Stimulated activated naive B cell treated with anti-CD40 and anti-IgM and Interleukin-4, amounts not matched to agents 10 μg/mL and 1 μg/mL and 100 μg/mL, for 72 hours (primary cell): ENCODE measurements at regions not wholly inside any gene's neighbourhood (a gene's known extent, or its start where the extent isn't known, plus 50 kb on each side); places are given as distances from the start of the nearest gene placed in this dataset.
A peak's percentile ranks its signal among the peaks of the same experiment; 100 is the strongest.
"Not testable (repeated sequence)": the region's sequence is repeated elsewhere in the genome, so short reads cannot be mapped to it uniquely, and the experiment has no call there.

Source experiments
- ATAC-seq, 2 donors: fragments of 150-1000 bp; cut with Tn5 transposase; replicated peaks; 2 replicates each; pipeline ENCODE4 v1.10.0; 2021; ENCODE audit warnings: moderate library complexity in 1 of 2
- DNase-seq: peaks from one replicate; pipeline ENCODE4 v3.0.0; 2021
- H3K27ac Mint-ChIP-seq: one replicate; pipeline ENCODE4 v1.8.0; 2022; ENCODE audit warnings: mild to moderate bottlenecking, mixed read lengths
- H3K27me3 Mint-ChIP-seq, 2 donors: one replicate each; pipeline ENCODE4 v1.8.0; 2022; ENCODE audit warnings: mixed read lengths in 2 of 2
- H3K36me3 Mint-ChIP-seq, 2 donors: one replicate each; pipeline ENCODE4 v1.8.0; 2022; ENCODE audit warnings: mixed read lengths in 2 of 2, mild to moderate bottlenecking in 1 of 2
- H3K4me1 Mint-ChIP-seq, 2 donors: one replicate each; pipeline ENCODE4 v1.8.0; 2022; ENCODE audit warnings: mixed read lengths in 2 of 2, mild to moderate bottlenecking in 1 of 2
- H3K4me3 Mint-ChIP-seq, 2 donors: one replicate each; pipeline ENCODE4 v1.8.0; 2022; ENCODE audit warnings: mild to moderate bottlenecking in 2 of 2, mixed read lengths in 2 of 2, moderate library complexity in 1 of 2
- H3K9me3 Mint-ChIP-seq, 2 donors: one replicate each; pipeline ENCODE4 v1.8.0; 2022; ENCODE audit warnings: mixed read lengths in 2 of 2, mild to moderate bottlenecking in 1 of 2

GRCh38 chr21:23837564-23837963 is 1769.7 kb downstream of the MRPL39 start:
- Mint-ChIP-seq H3K36me3 (peaks cover 5 to 10% of the 10 kb centered on the region in 2 donors), H3K27me3 (no peaks in the 10 kb centered on the region), H3K9me3 (peaks cover 10 to 11% of the 10 kb centered on the region in 2 donors), H3K4me1 (peaks cover 0 to 10% of the 10 kb centered on the region in 2 donors), H3K4me3 (no peak overlapping the region), H3K27ac (no peak overlapping the region)
- no peak for DNase-seq
- no peak for ATAC-seq

- Mint-ChIP-seq H3K9me3 (peaks cover 0 to 5% of the 10 kb centered on the region in 2 donors), H3K27ac (no peak overlapping the region), H3K4me1 (no peaks in the 10 kb centered on the region), H3K36me3 (no peaks in the 10 kb centered on the region), H3K27me3 (no peaks in the 10 kb centered on the region), H3K4me3 (no peak overlapping the region)
- DNase-seq = no peak
- peak in 1 of 2 donors; percentile 41 for ATAC-seq
Observed at GRCh38 chr21:23822760-23823159, 1784.5 kb downstream of the MRPL39 start.

- ATAC-seq (no peak), DNase-seq (no peak)
- no peaks in the 10 kb centered on the region for H3K36me3 Mint-ChIP-seq
- peaks cover 0 to 5% of the 10 kb centered on the region in 2 donors for H3K27me3 Mint-ChIP-seq
- peaks cover 0 to 2% of the 10 kb centered on the region in 2 donors for H3K9me3 Mint-ChIP-seq
- H3K4me3 Mint-ChIP-seq = no peak overlapping the region
- H3K4me1 Mint-ChIP-seq = peaks cover 4 to 5% of the 10 kb centered on the region in 2 donors
- H3K27ac Mint-ChIP-seq = no peak overlapping the region
Observed at GRCh38 chr21:23817337-23817736, 1789.9 kb downstream of the MRPL39 start.

DNA sequence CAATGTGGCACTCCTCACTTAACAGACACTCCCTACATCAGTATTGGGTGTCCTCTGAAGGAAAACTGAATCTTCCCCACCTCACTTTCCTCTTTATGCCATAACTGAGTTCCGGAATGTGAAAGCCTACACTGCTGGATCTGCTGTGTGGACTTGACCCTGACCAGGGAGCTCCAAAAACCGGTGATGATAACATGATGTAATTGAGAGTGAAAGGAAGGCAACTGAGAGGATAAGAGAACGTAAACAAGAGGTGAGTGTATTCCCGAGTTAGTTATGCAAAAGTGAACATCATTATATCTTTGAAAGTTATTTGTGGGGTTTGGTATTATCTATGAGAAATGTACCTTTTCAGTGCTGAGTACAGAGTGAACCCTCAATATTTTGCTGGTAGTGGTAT is 1794.8 kb downstream of the MRPL39 start:
- Mint-ChIP-seq H3K4me1 (peaks cover 11 to 17% of the 10 kb centered on the region in 2 donors), H3K4me3 (no peak overlapping the region), H3K36me3 (no peaks in the 10 kb centered on the region), H3K9me3 (peaks cover 0 to 4% of the 10 kb centered on the region in 2 donors), H3K27me3 (peaks cover 0 to 5% of the 10 kb centered on the region in 2 donors), H3K27ac (no peak overlapping the region)
- DNase-seq (no peak), ATAC-seq (no peak)

DNA sequence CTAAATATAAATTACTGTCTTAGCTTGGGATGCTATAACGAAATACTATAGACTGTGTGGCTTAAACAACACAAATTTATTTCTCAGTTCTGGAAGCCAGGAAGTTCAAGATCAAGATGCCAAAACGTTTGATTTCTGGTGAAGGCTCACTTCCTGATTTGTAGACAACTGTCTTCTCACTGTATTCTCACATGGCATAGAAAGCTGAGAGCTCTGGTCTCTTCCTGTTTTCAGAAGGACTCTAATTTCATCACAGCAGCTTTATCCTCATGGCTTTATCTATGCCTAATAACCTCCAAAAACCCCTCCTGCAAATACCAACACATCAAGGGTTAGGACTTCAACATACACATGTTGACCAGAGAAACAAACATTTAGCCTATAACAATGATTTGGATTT is 1795.5 kb downstream of the MRPL39 start:
- H3K4me3 Mint-ChIP-seq = no peak overlapping the region
- ATAC-seq (peak; percentile 98 to 99), DNase-seq (peak; percentile 4)
- peaks cover 0 to 2% of the 10 kb centered on the region in 2 donors for H3K36me3 Mint-ChIP-seq
- H3K9me3 Mint-ChIP-seq = peaks cover 0 to 4% of the 10 kb centered on the region in 2 donors
- no peak overlapping the region for H3K27ac Mint-ChIP-seq
- peaks cover 0 to 5% of the 10 kb centered on the region in 2 donors for H3K27me3 Mint-ChIP-seq
- H3K4me1 Mint-ChIP-seq = peaks cover 11 to 17% of the 10 kb centered on the region in 2 donors

DNA sequence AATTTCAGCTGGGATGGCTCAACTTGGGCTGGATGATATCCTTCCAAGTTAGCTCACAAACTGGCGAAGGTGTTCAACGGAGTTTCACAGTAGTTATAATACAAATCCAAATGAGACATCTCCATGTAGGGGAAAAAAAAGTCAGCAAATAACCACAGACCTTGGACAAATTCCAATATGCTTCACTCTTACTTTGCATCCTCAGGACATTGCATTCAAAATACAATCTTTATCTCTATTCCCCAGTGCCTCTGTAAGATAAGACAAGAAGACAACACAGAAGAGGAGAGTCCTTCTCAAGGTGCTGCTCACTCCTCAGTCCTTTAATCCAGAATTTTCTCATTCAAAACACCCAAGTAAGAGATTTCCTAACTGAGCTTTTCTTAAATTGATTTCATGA is 1797.7 kb downstream of the MRPL39 start:
- DNase-seq (no peak), ATAC-seq (no peak)
- Mint-ChIP-seq H3K4me1 (peaks cover 11 to 17% of the 10 kb centered on the region in 2 donors), H3K27me3 (no peaks in the 10 kb centered on the region), H3K36me3 (peaks cover 0 to 4% of the 10 kb centered on the region in 2 donors), H3K4me3 (no peak overlapping the region), H3K9me3 (peaks cover 0 to 4% of the 10 kb centered on the region in 2 donors), H3K27ac (no peak overlapping the region)

DNA sequence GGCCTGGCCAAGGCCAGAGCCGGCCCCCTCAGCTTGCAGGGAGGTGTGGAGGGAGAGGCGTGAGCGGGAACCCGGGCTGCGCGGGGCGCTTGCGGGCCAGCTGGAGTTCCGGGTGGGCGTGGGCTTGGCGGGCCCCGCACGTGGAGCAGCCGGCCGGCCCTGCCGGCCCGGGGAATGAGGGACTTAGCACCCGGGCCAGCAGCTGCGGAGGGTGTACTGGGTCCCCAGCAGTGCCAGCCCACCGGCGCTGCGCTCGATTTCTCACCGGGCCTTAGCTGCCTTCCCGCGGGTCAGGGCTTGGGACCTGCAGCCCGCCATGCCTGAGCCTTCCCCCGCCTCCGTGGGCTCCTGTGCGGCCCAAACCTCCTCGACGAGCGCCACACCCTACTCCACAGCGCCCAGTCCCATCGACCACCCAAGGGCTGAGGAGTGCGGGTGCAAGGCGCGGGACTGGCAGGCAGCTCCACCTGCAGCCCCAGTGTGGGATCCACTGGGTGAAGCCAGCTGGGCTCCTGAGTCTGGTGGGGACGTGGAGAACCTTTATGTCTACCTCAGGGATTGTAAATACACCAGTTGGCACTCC is 1800.2 kb downstream of the MRPL39 start:
- not testable (repeated sequence) for H3K4me3 Mint-ChIP-seq, H3K27ac Mint-ChIP-seq, ATAC-seq, H3K4me1 Mint-ChIP-seq, H3K27me3 Mint-ChIP-seq, H3K9me3 Mint-ChIP-seq, DNase-seq, H3K36me3 Mint-ChIP-seq

DNA sequence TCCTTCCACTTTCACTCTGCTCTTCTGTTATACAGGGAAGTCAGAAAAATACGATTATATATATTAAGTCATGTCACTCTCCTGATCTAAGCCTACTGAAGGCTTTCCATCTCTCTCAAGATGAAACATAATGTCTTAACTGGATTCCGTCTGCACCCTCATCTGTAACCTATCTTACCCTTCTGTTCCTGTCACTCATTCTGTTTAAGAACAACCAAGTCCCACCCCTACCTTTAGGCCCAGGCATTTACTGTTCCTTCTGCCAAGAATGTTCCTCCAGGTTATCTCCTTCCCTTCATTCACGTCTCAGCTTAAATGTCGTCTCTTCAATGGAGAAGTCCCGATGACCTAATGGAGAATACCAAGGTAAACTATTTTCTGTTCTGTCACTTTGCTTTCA is 1802.4 kb downstream of the MRPL39 start:
- H3K4me1 Mint-ChIP-seq = peaks cover 0 to 6% of the 10 kb centered on the region in 2 donors
- peaks cover 3 to 11% of the 10 kb centered on the region in 2 donors for H3K36me3 Mint-ChIP-seq
- no peak overlapping the region for H3K27ac Mint-ChIP-seq
- H3K4me3 Mint-ChIP-seq = no peak overlapping the region
- no peak for ATAC-seq
- H3K27me3 Mint-ChIP-seq = no peaks in the 10 kb centered on the region
- no peak for DNase-seq
- H3K9me3 Mint-ChIP-seq = peaks cover 6 to 15% of the 10 kb centered on the region in 2 donors

DNA sequence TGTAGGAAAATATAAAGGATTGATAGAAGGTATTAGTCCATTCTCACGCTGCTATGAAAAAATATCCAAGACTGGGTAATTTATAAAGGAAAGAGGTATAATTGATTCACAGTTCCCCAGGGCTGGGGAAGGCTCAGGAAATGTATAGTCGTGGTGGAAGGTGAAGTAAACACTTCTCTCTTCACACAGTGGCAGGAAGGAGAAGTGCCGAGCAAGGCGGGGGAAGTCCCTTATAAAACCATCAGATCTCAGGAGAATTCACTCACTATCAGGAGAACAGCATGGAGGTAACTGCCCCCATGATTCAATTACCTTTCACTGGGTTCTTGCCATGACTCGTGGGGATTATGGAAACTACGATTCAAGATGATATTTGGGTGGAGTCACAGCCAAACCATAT is 1806.0 kb downstream of the MRPL39 start:
- ATAC-seq = peak; percentile 85 to 86
- H3K27ac Mint-ChIP-seq = no peak overlapping the region
- H3K4me3 Mint-ChIP-seq = no peak overlapping the region

DNA sequence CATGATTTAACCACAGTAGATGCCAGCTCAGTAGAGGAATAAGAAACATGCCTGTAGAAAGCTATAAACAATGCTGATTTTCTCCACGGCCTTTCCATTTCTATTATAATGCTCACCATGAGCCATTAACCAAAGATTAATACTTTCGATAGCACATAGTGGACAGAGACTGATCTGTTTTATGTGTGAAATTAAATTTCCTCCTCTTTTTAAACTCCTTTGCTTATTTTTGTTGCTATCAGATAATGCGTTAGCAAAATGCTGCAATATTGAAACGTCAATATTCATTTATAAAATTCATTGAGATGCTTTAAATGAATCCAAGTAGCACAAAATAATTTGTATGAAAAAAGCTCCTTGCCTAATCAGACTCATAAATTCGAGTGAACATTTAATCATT is 1807.9 kb downstream of the MRPL39 start:
- Mint-ChIP-seq H3K27ac (no peak overlapping the region), H3K4me1 (peaks cover 0 to 6% of the 10 kb centered on the region in 2 donors)
- ATAC-seq = no peak

More for the DNA sequence above, 1806.0 kb downstream of the MRPL39 start:
- no peaks in the 10 kb centered on the region for H3K27me3 Mint-ChIP-seq
- peaks cover 6 to 11% of the 10 kb centered on the region in 2 donors for H3K9me3 Mint-ChIP-seq
- H3K36me3 Mint-ChIP-seq = peaks cover 3 to 10% of the 10 kb centered on the region in 2 donors
- DNase-seq = no peak
- H3K4me1 Mint-ChIP-seq = peaks cover 0 to 6% of the 10 kb centered on the region in 2 donors

DNA sequence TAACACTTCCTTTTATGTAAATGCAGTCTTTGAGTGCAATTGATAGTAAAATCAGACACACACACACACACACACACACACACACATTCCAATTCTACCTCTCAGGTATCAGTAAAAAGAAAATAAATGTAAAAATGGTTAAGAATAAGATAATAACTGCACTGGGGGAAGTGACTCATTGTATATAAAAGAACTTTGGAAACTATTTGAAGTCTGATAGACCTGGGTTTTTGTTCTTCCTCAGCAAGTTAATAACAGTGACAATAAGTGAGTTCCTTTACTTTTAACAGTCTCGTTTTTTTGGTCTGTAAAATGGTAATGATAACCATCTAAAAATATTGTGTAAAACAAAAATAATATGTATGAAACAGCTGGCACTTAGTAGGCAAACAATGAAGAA is 1815.0 kb downstream of the MRPL39 start:
- Mint-ChIP-seq H3K36me3 (no peaks in the 10 kb centered on the region), H3K4me3 (no peak overlapping the region), H3K4me1 (no peaks in the 10 kb centered on the region)

More for the DNA sequence above, 1807.9 kb downstream of the MRPL39 start:
- peaks cover 6 to 11% of the 10 kb centered on the region in 2 donors for H3K9me3 Mint-ChIP-seq
- DNase-seq = no peak
- H3K36me3 Mint-ChIP-seq = peaks cover 3 to 8% of the 10 kb centered on the region in 2 donors
- no peak overlapping the region for H3K4me3 Mint-ChIP-seq
- H3K27me3 Mint-ChIP-seq = no peaks in the 10 kb centered on the region

DNA sequence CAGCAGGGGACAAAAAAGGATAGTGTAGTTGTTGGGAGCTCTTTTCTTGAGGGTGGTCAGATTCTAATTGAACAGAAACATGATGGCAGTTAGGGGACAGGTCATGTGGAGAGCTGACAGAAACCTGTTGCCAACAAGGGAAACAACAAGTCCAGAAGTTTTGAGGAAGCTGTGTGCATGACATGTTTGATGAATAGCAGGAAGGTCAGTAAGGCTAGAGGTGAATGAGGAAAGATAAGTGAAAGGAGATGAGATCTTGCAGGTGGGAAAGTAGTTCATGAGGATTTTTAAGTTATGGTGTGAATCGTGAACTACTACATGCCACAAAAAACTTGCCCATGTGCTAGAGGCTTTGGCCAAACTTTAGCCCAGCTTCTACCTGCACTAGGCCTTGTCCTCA is 1817.4 kb downstream of the MRPL39 start:
- ATAC-seq = no peak
- DNase-seq = no peak
- Mint-ChIP-seq H3K27me3 (no peaks in the 10 kb centered on the region), H3K4me3 (no peak overlapping the region), H3K27ac (no peak overlapping the region), H3K4me1 (no peaks in the 10 kb centered on the region), H3K9me3 (peaks cover 0 to 2% of the 10 kb centered on the region in 2 donors), H3K36me3 (no peaks in the 10 kb centered on the region)

More for the DNA sequence above, 1815.0 kb downstream of the MRPL39 start:
- ATAC-seq (no peak), DNase-seq (no peak)
- H3K27ac Mint-ChIP-seq = no peak overlapping the region
- peaks cover 0 to 2% of the 10 kb centered on the region in 2 donors for H3K9me3 Mint-ChIP-seq
- no peaks in the 10 kb centered on the region for H3K27me3 Mint-ChIP-seq

GRCh38 chr21:23780326-23780725 is 1827.0 kb downstream of the MRPL39 start:
- Mint-ChIP-seq H3K9me3 (peaks cover 0 to 3% of the 10 kb centered on the region in 2 donors), H3K36me3 (no peaks in the 10 kb centered on the region), H3K4me1 (no peaks in the 10 kb centered on the region), H3K27ac (no peak overlapping the region), H3K4me3 (no peak overlapping the region), H3K27me3 (no peaks in the 10 kb centered on the region)
- ATAC-seq = no peak
- no peak for DNase-seq

GRCh38 chr21:23743821-23744220 is 1863.5 kb downstream of the MRPL39 start:
- H3K36me3 Mint-ChIP-seq = peaks cover 2 to 4% of the 10 kb centered on the region in 2 donors
- no peak for DNase-seq
- no peak for ATAC-seq
- H3K4me3 Mint-ChIP-seq = no peak overlapping the region
- no peak overlapping the region for H3K27ac Mint-ChIP-seq
- peaks cover 9% of the 10 kb centered on the region in 2 donors for H3K9me3 Mint-ChIP-seq
- H3K4me1 Mint-ChIP-seq = no peaks in the 10 kb centered on the region
- no peaks in the 10 kb centered on the region for H3K27me3 Mint-ChIP-seq

GRCh38 chr21:23740463-23740862 is 1866.8 kb downstream of the MRPL39 start:
- Mint-ChIP-seq H3K4me3 (no peak overlapping the region), H3K27ac (no peak overlapping the region), H3K4me1 (no peaks in the 10 kb centered on the region), H3K9me3 (no peaks in the 10 kb centered on the region), H3K27me3 (no peaks in the 10 kb centered on the region), H3K36me3 (no peaks in the 10 kb centered on the region)
- DNase-seq (no peak), ATAC-seq (no peak)
